ENCODE measurements at regions not wholly inside any gene's neighbourhood (a gene's known extent, or its start where the extent isn't known, plus 50 kb on each side); places are given as distances from the start of the nearest gene placed in this dataset.

DNA sequence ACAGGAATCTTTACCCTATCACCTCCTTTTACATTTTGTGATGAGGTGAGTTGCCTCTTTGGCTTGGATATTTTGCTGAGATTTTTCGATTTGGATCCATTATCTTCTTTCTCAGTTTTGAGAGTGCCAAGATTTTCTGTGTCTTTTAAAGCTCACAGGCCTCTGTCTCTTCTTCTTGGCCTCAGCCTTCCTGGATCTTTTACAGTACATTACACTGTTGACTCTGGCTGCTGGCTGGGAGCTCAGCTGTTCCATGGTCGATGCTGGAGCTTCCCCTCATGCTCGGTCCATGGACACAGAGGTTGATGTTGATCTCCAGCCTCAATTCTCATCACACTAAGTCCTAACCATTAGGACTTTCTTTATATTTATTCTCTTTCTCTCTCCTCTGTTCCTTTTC, 332.8 kb upstream of the UBE2E3 start:
- no peak for FAIRE-seq
- TF ChIP-seq SPI1 (IDR thresholded peaks at IDR 0.05; ENCODE audit: low read depth, low read length) (no peak), POU2F2 (IDR thresholded peaks at IDR 0.05; ENCODE audit: low read depth, low read length) (no peak), TAF1 (IDR thresholded peaks at IDR 0.05; ENCODE audit: low read depth, low read length) (no peak), POLR2AphosphoS5 (IDR thresholded peaks at IDR 0.05; ENCODE audit: low read depth, low read length) (no peak), POLR2A (IDR thresholded peaks at IDR 0.05; ENCODE audit: low read depth, low read length) (no peak), PAX5 (IDR thresholded peaks at IDR 0.05; ENCODE audit: insufficient read depth, low read length, severe bottlenecking) (no peak)
- DNase-seq (ENCODE audit: insufficient read length, low spot score) = no peak

GRCh38 chr2:180647221-180647620, 333.2 kb upstream of the UBE2E3 start:
- TF ChIP-seq PAX5 (IDR thresholded peaks at IDR 0.05; ENCODE audit: insufficient read depth, low read length, severe bottlenecking) (no peak), POU2F2 (IDR thresholded peaks at IDR 0.05; ENCODE audit: low read depth, low read length) (no peak), POLR2AphosphoS5 (IDR thresholded peaks at IDR 0.05; ENCODE audit: low read depth, low read length) (no peak), POLR2A (IDR thresholded peaks at IDR 0.05; ENCODE audit: low read depth, low read length) (no peak), TAF1 (IDR thresholded peaks at IDR 0.05; ENCODE audit: low read depth, low read length) (no peak), SPI1 (IDR thresholded peaks at IDR 0.05; ENCODE audit: low read depth, low read length) (no peak)
- no peak for FAIRE-seq

DNA sequence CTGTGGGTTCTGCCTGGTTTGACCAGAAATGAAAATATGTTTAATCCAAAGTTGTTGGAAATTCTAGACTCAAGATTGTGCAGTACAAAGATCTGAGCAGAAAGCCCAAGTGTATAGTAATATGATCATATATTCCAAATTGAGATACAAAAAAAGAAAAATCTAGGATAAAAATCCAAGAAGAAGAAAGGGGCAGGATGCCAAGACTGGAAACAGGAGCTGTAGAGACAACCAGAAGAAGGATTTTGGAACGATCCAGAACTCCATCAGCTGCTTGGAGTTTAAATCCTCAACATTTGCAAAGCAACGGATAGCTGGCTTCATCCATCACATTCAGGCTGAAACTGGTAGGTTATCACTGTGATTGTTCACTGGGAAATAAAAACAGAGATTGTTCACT, 333.6 kb upstream of the UBE2E3 start:
- no peak for TF ChIP-seq SPI1 (IDR thresholded peaks at IDR 0.05; ENCODE audit: low read depth, low read length)
- TF ChIP-seq TAF1 (IDR thresholded peaks at IDR 0.05; ENCODE audit: low read depth, low read length) = no peak
- no peak for TF ChIP-seq POLR2A (IDR thresholded peaks at IDR 0.05; ENCODE audit: low read depth, low read length)
- TF ChIP-seq POU2F2 (IDR thresholded peaks at IDR 0.05; ENCODE audit: low read depth, low read length) = no peak
- no peak for TF ChIP-seq PAX5 (IDR thresholded peaks at IDR 0.05; ENCODE audit: insufficient read depth, low read length, severe bottlenecking)
- no peak for TF ChIP-seq POLR2AphosphoS5 (IDR thresholded peaks at IDR 0.05; ENCODE audit: low read depth, low read length)
- DNase-seq (ENCODE audit: insufficient read length, low spot score) = no peak
- no peak for FAIRE-seq

More at GRCh38 chr2:180647221-180647620, 333.2 kb upstream of the UBE2E3 start:
- no peak for DNase-seq (ENCODE audit: insufficient read length, low spot score)

- DNase-seq (ENCODE audit: insufficient read length, low spot score) (no peak), FAIRE-seq (no peak)
These were observed 335.7 kb upstream of the UBE2E3 start for GRCh38 chr2:180644709-180645108.

GRCh38 chr2:180630756-180631155, 349.6 kb upstream of the UBE2E3 start:
- no peak for FAIRE-seq
- no peak for DNase-seq (ENCODE audit: insufficient read length, low spot score)
- no peak for TF ChIP-seq SPI1 (IDR thresholded peaks at IDR 0.05; ENCODE audit: low read depth, low read length)
- no peak for TF ChIP-seq POU2F2 (IDR thresholded peaks at IDR 0.05; ENCODE audit: low read depth, low read length)
- no peak for TF ChIP-seq TAF1 (IDR thresholded peaks at IDR 0.05; ENCODE audit: low read depth, low read length)
- TF ChIP-seq POLR2A (IDR thresholded peaks at IDR 0.05; ENCODE audit: low read depth, low read length) = no peak
- no peak for TF ChIP-seq POLR2AphosphoS5 (IDR thresholded peaks at IDR 0.05; ENCODE audit: low read depth, low read length)
- TF ChIP-seq PAX5 (IDR thresholded peaks at IDR 0.05; ENCODE audit: insufficient read depth, low read length, severe bottlenecking) = no peak

More at GRCh38 chr2:180644709-180645108, 335.7 kb upstream of the UBE2E3 start:
- TF ChIP-seq POLR2AphosphoS5 (IDR thresholded peaks at IDR 0.05; ENCODE audit: low read depth, low read length) (no peak), SPI1 (IDR thresholded peaks at IDR 0.05; ENCODE audit: low read depth, low read length) (no peak), POLR2A (IDR thresholded peaks at IDR 0.05; ENCODE audit: low read depth, low read length) (no peak), TAF1 (IDR thresholded peaks at IDR 0.05; ENCODE audit: low read depth, low read length) (no peak)

DNA sequence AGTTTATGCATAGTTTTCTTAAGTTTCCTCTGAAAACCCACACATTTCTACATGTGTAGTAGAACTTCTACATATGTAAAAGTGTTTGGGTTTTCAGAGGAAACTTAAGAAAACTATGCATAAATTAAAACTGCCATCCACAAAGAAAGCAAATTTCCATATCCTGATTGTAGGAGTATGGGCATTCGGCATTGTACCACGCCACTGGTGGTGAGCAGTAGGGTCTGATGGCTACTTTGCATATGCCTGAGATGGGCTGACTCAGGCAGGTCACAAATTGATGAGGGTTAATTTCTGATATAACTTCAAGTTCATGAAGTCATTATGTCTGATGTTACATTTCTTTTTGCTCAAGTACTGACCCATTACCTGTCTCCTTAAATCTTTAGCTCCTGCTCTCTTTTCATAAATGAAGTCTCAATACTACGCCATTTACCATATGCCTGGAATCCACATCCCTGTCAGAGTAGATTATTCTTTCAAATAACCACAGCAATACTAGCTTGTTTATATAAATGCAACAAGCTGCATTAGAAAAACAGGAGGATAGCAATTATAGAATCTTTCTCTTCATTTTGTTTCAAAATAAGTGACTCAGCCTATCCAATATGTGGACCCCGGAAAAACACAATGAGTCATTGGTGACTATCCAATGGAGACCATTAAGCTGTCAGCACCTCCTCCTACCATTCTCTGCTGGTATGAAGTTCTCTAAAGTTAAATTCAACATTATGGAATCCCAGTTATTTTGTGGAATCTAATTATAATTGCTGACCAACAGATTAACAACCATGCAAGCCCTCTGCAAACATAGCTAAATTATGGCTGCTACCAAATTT, 355.2 kb upstream of the UBE2E3 start:
- TF ChIP-seq POU2F2 (IDR thresholded peaks at IDR 0.05; ENCODE audit: low read depth, low read length) (no peak), PAX5 (IDR thresholded peaks at IDR 0.05; ENCODE audit: insufficient read depth, low read length, severe bottlenecking) (no peak), TAF1 (IDR thresholded peaks at IDR 0.05; ENCODE audit: low read depth, low read length) (no peak), POLR2AphosphoS5 (IDR thresholded peaks at IDR 0.05; ENCODE audit: low read depth, low read length) (no peak), SPI1 (IDR thresholded peaks at IDR 0.05; ENCODE audit: low read depth, low read length) (no peak), POLR2A (IDR thresholded peaks at IDR 0.05; ENCODE audit: low read depth, low read length) (no peak)
- DNase-seq (ENCODE audit: insufficient read length, low spot score) = no peak
- no peak for FAIRE-seq

- FAIRE-seq (no peak), DNase-seq (ENCODE audit: insufficient read length, low spot score) (no peak)
- no peak for TF ChIP-seq POLR2AphosphoS5 (IDR thresholded peaks at IDR 0.05; ENCODE audit: low read depth, low read length)
- no peak for TF ChIP-seq POU2F2 (IDR thresholded peaks at IDR 0.05; ENCODE audit: low read depth, low read length)
- no peak for TF ChIP-seq POLR2A (IDR thresholded peaks at IDR 0.05; ENCODE audit: low read depth, low read length)
- TF ChIP-seq PAX5 (IDR thresholded peaks at IDR 0.05; ENCODE audit: insufficient read depth, low read length, severe bottlenecking) = no peak
- no peak for TF ChIP-seq TAF1 (IDR thresholded peaks at IDR 0.05; ENCODE audit: low read depth, low read length)
- TF ChIP-seq SPI1 (IDR thresholded peaks at IDR 0.05; ENCODE audit: low read depth, low read length) = no peak
These were observed 358.2 kb upstream of the UBE2E3 start for GRCh38 chr2:180621941-180622918.

GRCh38 chr2:180621366-180621765, 359.0 kb upstream of the UBE2E3 start:
- FAIRE-seq (no peak), DNase-seq (ENCODE audit: insufficient read length, low spot score) (no peak)
- TF ChIP-seq POLR2AphosphoS5 (IDR thresholded peaks at IDR 0.05; ENCODE audit: low read depth, low read length) (no peak), SPI1 (IDR thresholded peaks at IDR 0.05; ENCODE audit: low read depth, low read length) (no peak), PAX5 (IDR thresholded peaks at IDR 0.05; ENCODE audit: insufficient read depth, low read length, severe bottlenecking) (no peak)

GRCh38 chr2:180618570-180618969, 361.8 kb upstream of the UBE2E3 start:
- TF ChIP-seq TAF1 (IDR thresholded peaks at IDR 0.05; ENCODE audit: low read depth, low read length) (no peak), SPI1 (IDR thresholded peaks at IDR 0.05; ENCODE audit: low read depth, low read length) (no peak), PAX5 (IDR thresholded peaks at IDR 0.05; ENCODE audit: insufficient read depth, low read length, severe bottlenecking) (no peak), POLR2AphosphoS5 (IDR thresholded peaks at IDR 0.05; ENCODE audit: low read depth, low read length) (no peak), POLR2A (IDR thresholded peaks at IDR 0.05; ENCODE audit: low read depth, low read length) (no peak), POU2F2 (IDR thresholded peaks at IDR 0.05; ENCODE audit: low read depth, low read length) (no peak)
- no peak for DNase-seq (ENCODE audit: insufficient read length, low spot score)
- FAIRE-seq = no peak
